GM21423 (cell line): ENCODE measurements at regions not wholly inside any gene's neighbourhood (a gene's known extent, or its start where the extent isn't known, plus 50 kb on each side); places are given as distances from the start of the nearest gene placed in this dataset.

Experiments used
- ATAC-seq: cut with Tn5 transposase; IDR thresholded peaks from one replicate; pipeline ENCODE4 v1.9.1; 2021; ENCODE audit warnings: mild to moderate bottlenecking, moderate library complexity; ENCODE audit not compliant: unreplicated experiment

GRCh38 chr5:8048920-8049319 is 180.0 kb downstream of the MTRR start:
- no peak for ATAC-seq

GRCh38 chr5:8050616-8051175 is 181.7 kb downstream of the MTRR start:
- no peak for ATAC-seq

- ATAC-seq: no peak
Measured at GRCh38 chr5:8053270-8053669, 184.3 kb downstream of the MTRR start.

GRCh38 chr5:8057769-8058168 is 188.8 kb downstream of the MTRR start:
- ATAC-seq: no peak

- ATAC-seq: no peak
Measured at GRCh38 chr5:8058616-8059190, 189.8 kb downstream of the MTRR start.

GRCh38 chr5:8059337-8059736 is 190.4 kb downstream of the MTRR start:
- ATAC-seq: no peak

GRCh38 chr5:8060235-8060952 is 191.4 kb downstream of the MTRR start:
- no peak for ATAC-seq

GRCh38 chr5:8060953-8061429 is 192.0 kb downstream of the MTRR start:
- ATAC-seq: no peak

GRCh38 chr5:8062521-8062920 is 193.6 kb downstream of the MTRR start:
- no peak for ATAC-seq

- no peak for ATAC-seq
Measured at GRCh38 chr5:8068078-8068477, 199.1 kb downstream of the MTRR start.

GRCh38 chr5:8070138-8070537 is 201.2 kb downstream of the MTRR start:
- ATAC-seq: no peak

- ATAC-seq: no peak
Measured at GRCh38 chr5:8079056-8079455, 210.1 kb downstream of the MTRR start.

- no peak for ATAC-seq
Measured at GRCh38 chr5:8081179-8081578, 212.2 kb downstream of the MTRR start.

- ATAC-seq: no peak
Measured at GRCh38 chr5:8093669-8094068, 224.7 kb downstream of the MTRR start.

GRCh38 chr5:8094304-8094703 is 225.4 kb downstream of the MTRR start:
- ATAC-seq: no peak

GRCh38 chr5:8097146-8097545 is 228.2 kb downstream of the MTRR start:
- ATAC-seq: no peak

- ATAC-seq: no peak
Measured at GRCh38 chr5:8098081-8098480, 229.1 kb downstream of the MTRR start.

- no peak for ATAC-seq
Measured at GRCh38 chr5:8102714-8103113, 233.8 kb downstream of the MTRR start.

GRCh38 chr5:8114597-8115266 is 245.8 kb downstream of the MTRR start:
- ATAC-seq: no peak

- ATAC-seq: no peak
Measured at GRCh38 chr5:8123559-8123958, 254.6 kb downstream of the MTRR start.

- ATAC-seq: no peak
Measured at GRCh38 chr5:8134609-8135008, 265.7 kb downstream of the MTRR start.

- no peak for ATAC-seq
Measured at GRCh38 chr5:8135742-8136141, 266.8 kb downstream of the MTRR start.
